ENCODE measurements at regions not wholly inside any gene's neighbourhood (a gene's known extent, or its start where the extent isn't known, plus 50 kb on each side); places are given as distances from the start of the nearest gene placed in this dataset.

- no peak overlapping the region for H3K4me3 ChIP-seq (ENCODE audit: low read depth, low read length)
- TF ChIP-seq CTCF (IDR thresholded peaks at IDR 0.05; ENCODE audit: borderline replicate concordance, insufficient read depth, low read depth, low read length): no peak
Observed at GRCh38 chr5:88613051-88613450, 269.9 kb downstream of the MEF2C start.

DNA sequence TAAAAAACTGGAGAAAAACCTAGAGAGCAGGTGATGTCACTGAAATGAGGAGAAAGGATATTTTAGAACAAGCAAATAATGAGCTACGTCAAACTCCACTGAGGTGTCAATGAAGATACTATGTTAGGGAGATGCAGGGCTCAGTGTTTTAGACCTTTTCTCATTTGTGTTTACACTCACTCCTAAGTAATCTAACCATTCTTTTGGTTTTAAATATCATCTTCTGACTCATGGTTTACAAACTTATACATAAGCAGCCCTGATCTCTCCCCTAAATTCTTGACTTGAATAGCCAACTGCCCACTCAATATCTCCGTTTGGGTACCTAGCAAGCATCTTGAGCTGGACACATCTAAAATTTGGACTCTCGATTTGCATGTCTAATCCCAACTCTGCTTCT lies 272.4 kb downstream of the MEF2C start:
- no peak for TF ChIP-seq CTCF (IDR thresholded peaks at IDR 0.05; ENCODE audit: borderline replicate concordance, insufficient read depth, low read depth, low read length)
- no peak overlapping the region for H3K4me3 ChIP-seq (ENCODE audit: low read depth, low read length)

DNA sequence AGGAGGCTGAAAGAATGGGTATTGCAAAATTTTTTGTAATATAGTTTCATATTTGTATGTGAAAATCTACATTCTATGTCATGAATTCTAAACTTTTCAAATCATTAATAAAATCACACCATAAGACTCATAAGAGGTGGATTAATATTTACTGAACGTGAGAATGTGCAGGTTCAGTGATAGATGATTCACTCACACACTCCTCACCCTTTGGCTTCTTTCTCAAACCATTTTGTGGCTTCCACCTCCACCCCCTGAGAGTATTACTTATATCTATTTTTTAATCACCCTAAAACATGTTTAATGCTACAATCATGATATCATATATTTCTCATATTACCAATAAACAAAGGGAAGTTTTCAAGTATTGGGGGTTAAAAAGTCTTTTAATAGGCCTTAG lies 275.5 kb downstream of the MEF2C start:
- TF ChIP-seq CTCF (IDR thresholded peaks at IDR 0.05; ENCODE audit: borderline replicate concordance, insufficient read depth, low read depth, low read length): no peak
- no peak overlapping the region for H3K4me3 ChIP-seq (ENCODE audit: low read depth, low read length)

DNA sequence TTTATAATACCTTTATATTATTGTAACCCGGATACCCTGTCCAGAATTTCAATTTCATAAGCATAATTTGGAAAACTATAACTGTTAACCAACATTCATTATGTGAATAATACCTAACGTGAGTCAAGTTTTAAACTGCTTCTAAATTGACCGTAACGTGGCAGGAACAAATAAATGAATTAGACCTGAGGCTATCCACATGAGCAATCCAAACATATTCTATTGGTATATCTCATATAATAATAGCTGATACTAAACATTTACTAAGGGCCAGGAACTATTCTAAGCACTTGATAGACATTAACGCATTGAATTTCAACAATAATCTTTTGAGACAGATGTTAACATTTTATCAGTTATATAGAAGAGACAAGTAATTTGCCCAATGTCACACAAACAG lies 276.4 kb downstream of the MEF2C start:
- H3K4me3 ChIP-seq (ENCODE audit: low read depth, low read length): no peak overlapping the region
- TF ChIP-seq CTCF (IDR thresholded peaks at IDR 0.05; ENCODE audit: borderline replicate concordance, insufficient read depth, low read depth, low read length): no peak

DNA sequence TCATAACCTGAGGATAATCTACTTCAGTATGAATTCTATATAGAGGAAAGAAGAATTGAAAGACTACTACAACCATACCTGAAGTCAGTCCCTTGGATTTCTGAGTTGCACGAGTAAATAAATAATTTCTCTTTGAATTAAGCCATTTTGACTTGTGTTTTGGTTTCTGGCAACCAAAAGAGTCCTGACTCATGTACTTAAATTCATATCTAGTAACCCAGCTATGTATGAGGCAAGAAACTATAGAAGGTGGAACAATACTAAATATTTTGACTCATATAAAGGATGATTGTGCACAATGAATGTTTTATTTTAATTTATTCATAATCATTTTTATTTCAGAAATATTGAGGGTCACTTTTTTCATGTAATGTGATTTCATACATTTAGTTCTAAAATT lies 276.8 kb downstream of the MEF2C start:
- no peak overlapping the region for H3K4me3 ChIP-seq (ENCODE audit: low read depth, low read length)

DNA sequence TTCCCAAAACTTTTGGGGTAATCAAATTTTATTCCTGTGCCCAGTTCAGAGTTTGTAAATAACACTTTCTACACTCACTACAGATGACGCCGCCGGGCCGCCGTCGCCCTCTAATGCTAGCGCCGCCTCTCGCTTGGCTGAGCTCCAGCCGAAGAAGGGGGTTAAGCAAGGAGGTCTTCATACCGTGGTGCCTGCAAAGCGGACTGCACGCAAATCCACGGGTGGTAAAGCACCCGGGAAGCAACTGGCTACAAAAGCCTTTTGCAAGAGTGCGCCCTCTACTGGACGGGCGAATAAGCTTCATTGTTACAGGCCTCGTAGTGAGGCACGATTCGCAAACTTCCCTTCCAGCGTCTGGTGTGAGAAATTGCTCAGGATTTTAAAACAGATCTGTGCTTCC lies 280.4 kb downstream of the MEF2C start:
- no peak overlapping the region for H3K4me3 ChIP-seq (ENCODE audit: low read depth, low read length)
- TF ChIP-seq CTCF (IDR thresholded peaks at IDR 0.05; ENCODE audit: borderline replicate concordance, insufficient read depth, low read depth, low read length): peak; percentile 51; the same call in 1 of the 2 replicates

More for the DNA sequence above, 276.8 kb downstream of the MEF2C start:
- no peak for TF ChIP-seq CTCF (IDR thresholded peaks at IDR 0.05; ENCODE audit: borderline replicate concordance, insufficient read depth, low read depth, low read length)

GRCh38 chr5:88594441-88594840 lies 288.5 kb downstream of the MEF2C start:
- TF ChIP-seq CTCF (IDR thresholded peaks at IDR 0.05; ENCODE audit: borderline replicate concordance, insufficient read depth, low read depth, low read length): no peak
- no peak overlapping the region for H3K4me3 ChIP-seq (ENCODE audit: low read depth, low read length)
